Stimulated activated CD8-positive, alpha-beta memory T cell treated with anti-CD3 and anti-CD28 coated beads, Interleukin-7, amount 100 ng/mL, for 24 hours (primary cell): ENCODE measurements at regions not wholly inside any gene's neighbourhood (a gene's known extent, or its start where the extent isn't known, plus 50 kb on each side); places are given as distances from the start of the nearest gene placed in this dataset.
A peak's percentile ranks its signal among the peaks of the same experiment; 100 is the strongest.

Experiments
- DNase-seq: peaks from one replicate; pipeline ENCODE4 v3.0.0-alpha.2; 2020; ENCODE audit warnings: low read depth

- no peak for DNase-seq
Measured at GRCh38 chr3:111311709-111312235, 230.2 kb upstream of the CD96 start.

GRCh38 chr3:111314181-111314873 is 227.7 kb upstream of the CD96 start:
- DNase-seq = no peak

- no peak for DNase-seq
Measured at GRCh38 chr3:111314898-111315297, 227.1 kb upstream of the CD96 start.

- DNase-seq = no peak
Measured at GRCh38 chr3:111315930-111316587, 225.9 kb upstream of the CD96 start.

- DNase-seq = no peak
Measured at GRCh38 chr3:111318289-111318688, 223.7 kb upstream of the CD96 start.

- DNase-seq = no peak
Measured at GRCh38 chr3:111319598-111319997, 222.4 kb upstream of the CD96 start.

GRCh38 chr3:111321786-111322185 is 220.2 kb upstream of the CD96 start:
- DNase-seq = no peak

- no peak for DNase-seq
Measured at GRCh38 chr3:111323019-111323418, 219.0 kb upstream of the CD96 start.

GRCh38 chr3:111324151-111324550 is 217.8 kb upstream of the CD96 start:
- DNase-seq = no peak

- DNase-seq = no peak
Measured at GRCh38 chr3:111324645-111325044, 217.4 kb upstream of the CD96 start.

GRCh38 chr3:111325160-111325718 is 216.8 kb upstream of the CD96 start:
- no peak for DNase-seq

- no peak for DNase-seq
Measured at GRCh38 chr3:111326144-111326995, 215.6 kb upstream of the CD96 start.

- no peak for DNase-seq
Measured at GRCh38 chr3:111331306-111331705, 210.7 kb upstream of the CD96 start.

GRCh38 chr3:111331912-111332311 is 210.1 kb upstream of the CD96 start:
- DNase-seq = no peak

- no peak for DNase-seq
Measured at GRCh38 chr3:111332488-111333080, 209.4 kb upstream of the CD96 start.

- DNase-seq = no peak
Measured at GRCh38 chr3:111333642-111334041, 208.4 kb upstream of the CD96 start.

GRCh38 chr3:111335512-111336303 is 206.3 kb upstream of the CD96 start:
- DNase-seq = no peak

GRCh38 chr3:111336511-111336910 is 205.5 kb upstream of the CD96 start:
- DNase-seq = no peak

- DNase-seq = peak; percentile 20
Measured at GRCh38 chr3:111338059-111338698, 203.8 kb upstream of the CD96 start.

- no peak for DNase-seq
Measured at GRCh38 chr3:111339017-111339416, 203.0 kb upstream of the CD96 start.

GRCh38 chr3:111351334-111351733 is 190.7 kb upstream of the CD96 start:
- no peak for DNase-seq
